Mucosa of descending colon (tissue), 3 donors: ENCODE measurements at regions not wholly inside any gene's neighbourhood (a gene's known extent, or its start where the extent isn't known, plus 50 kb on each side); places are given as distances from the start of the nearest gene placed in this dataset.

Experiments
- ATAC-seq: fragments of 200-7000 bp; cut with Tn5 transposase; one replicate; pipeline ENCODE4 v1.9.1; 2020; ENCODE audit warnings: mild to moderate bottlenecking, moderate library complexity
- DNase-seq, 3 donors: peaks; one replicate each; pipeline ENCODE4 v3.0.0-alpha.2; 2020
- H3K36me3 ChIP-seq: fragments of 200-600 bp; one replicate; pipeline ENCODE4 v1.8.0; 2021; ENCODE audit warnings: low read depth, mild to moderate bottlenecking
- H3K4me1 ChIP-seq: fragments of 200-600 bp; one replicate; pipeline ENCODE4 v1.8.0; 2021; ENCODE audit warnings: low read depth, mild to moderate bottlenecking
- H3K4me3 ChIP-seq: fragments of 200-600 bp; one replicate; pipeline ENCODE4 v1.8.0; 2021; ENCODE audit warnings: mild to moderate bottlenecking
- H3K9me3 ChIP-seq: fragments of 200-600 bp; one replicate; pipeline ENCODE4 v1.8.0; 2021; ENCODE audit warnings: mild to moderate bottlenecking
- CTCF ChIP-seq: fragments of 200-600 bp; IDR thresholded peaks from one replicate; pipeline ENCODE4 v1.8.0; 2022; ENCODE audit warnings: antibody characterized with exemption, mild to moderate bottlenecking
- intact Hi-C, 2 donors: fragments of 100-400 bp; cut with DNase I in 1 of 2; cut with micrococcal nuclease in 1 of 2; formaldehyde crosslinking; loops; one replicate each; pipeline versions ENCODE4 v1.11.0 to v1.11.1; 2022; cut with DNase I, micrococcal nuclease
- donor health status: DM: no; HTN: no; CAD: no; lungs with moderate emphysema.
- donor health status: DM: no; HTN: no; CAD: no.
- donor health status: DM: no; HTN: yes; CAD: no.

GRCh38 chr11:91876746-91877145, 347.9 kb upstream of the FAT3 start:
- DNase-seq (no peak), ATAC-seq (no peak)
- TF ChIP-seq CTCF = no peak
- no peaks in the 10 kb centered on the region for H3K4me1 ChIP-seq
- H3K36me3 ChIP-seq = no peaks in the 10 kb centered on the region
- intact Hi-C loops = no loop called here
- no peaks in the 10 kb centered on the region for H3K9me3 ChIP-seq
- H3K4me3 ChIP-seq = no peak overlapping the region

GRCh38 chr11:91872243-91872642, 352.4 kb upstream of the FAT3 start:
- no peak overlapping the region for H3K4me3 ChIP-seq
- intact Hi-C loops = no loop called here
- ATAC-seq (no peak), DNase-seq (no peak)
- H3K4me1 ChIP-seq = no peaks in the 10 kb centered on the region
- TF ChIP-seq CTCF = no peak
- no peaks in the 10 kb centered on the region for H3K36me3 ChIP-seq
- H3K9me3 ChIP-seq = no peaks in the 10 kb centered on the region

GRCh38 chr11:91871791-91872190, 352.8 kb upstream of the FAT3 start:
- DNase-seq (peak in 1 of 3 donors; percentile 21), ATAC-seq (peak; percentile 95)
- Histone ChIP-seq H3K9me3 (no peaks in the 10 kb centered on the region), H3K4me1 (no peaks in the 10 kb centered on the region), H3K4me3 (no peak overlapping the region), H3K36me3 (no peaks in the 10 kb centered on the region)
- no peak for TF ChIP-seq CTCF
- intact Hi-C loops = no loop called here

GRCh38 chr11:91871048-91871447, 353.6 kb upstream of the FAT3 start:
- DNase-seq (no peak), ATAC-seq (no peak)
- Histone ChIP-seq H3K4me3 (no peak overlapping the region), H3K36me3 (no peaks in the 10 kb centered on the region), H3K4me1 (no peaks in the 10 kb centered on the region), H3K9me3 (no peaks in the 10 kb centered on the region)
- no peak for TF ChIP-seq CTCF
- intact Hi-C loops = no loop called here

- H3K9me3 ChIP-seq = no peaks in the 10 kb centered on the region
- H3K36me3 ChIP-seq = no peaks in the 10 kb centered on the region
- no peak for TF ChIP-seq CTCF
- ATAC-seq (no peak), DNase-seq (no peak)
- no peaks in the 10 kb centered on the region for H3K4me1 ChIP-seq
- intact Hi-C loops = no loop called here
- no peak overlapping the region for H3K4me3 ChIP-seq
Observed at GRCh38 chr11:91869686-91870085, 354.9 kb upstream of the FAT3 start.

GRCh38 chr11:91866642-91867041, 358.0 kb upstream of the FAT3 start:
- intact Hi-C loops = no loop called here
- peak; percentile 41 for ATAC-seq
- no peaks in the 10 kb centered on the region for H3K36me3 ChIP-seq
- no peak for DNase-seq
- no peaks in the 10 kb centered on the region for H3K4me1 ChIP-seq
- no peak overlapping the region for H3K4me3 ChIP-seq
- H3K9me3 ChIP-seq = no peaks in the 10 kb centered on the region
- TF ChIP-seq CTCF = no peak
